Esophagus muscularis mucosa (tissue), 4 donors: ENCODE measurements at regions not wholly inside any gene's neighbourhood (a gene's known extent, or its start where the extent isn't known, plus 50 kb on each side); places are given as distances from the start of the nearest gene placed in this dataset.

Experiments used
- DNase-seq: peaks from one replicate; pipeline ENCODE4 v3.0.0-alpha.2; 2017; ENCODE audit errors: extremely low spot score
- H3K27ac ChIP-seq, 4 donors: fragments of 200-600 bp; sonication (generic); replicated peaks in 1 of 4; 1 replicate in 3 of 4; 2 replicates in 1 of 4; pipeline ENCODE4 v1.5.1; 2016 to 2019; ENCODE audit warnings: mild to moderate bottlenecking in 1 of 4
- H3K27me3 ChIP-seq, 4 donors: fragments of 200-600 bp; sonication (generic); one replicate each; pipeline versions ENCODE4 v1.5.1 to v1.6.0; 2016 to 2019
- H3K36me3 ChIP-seq, 4 donors: fragments of 200-600 bp; sonication (generic); one replicate each; pipeline ENCODE4 v1.5.1; 2016 to 2019
- H3K4me1 ChIP-seq, 4 donors: fragments of 200-600 bp; sonication (generic); one replicate each; pipeline ENCODE4 v1.5.1; 2016 to 2019
- H3K4me3 ChIP-seq, 4 donors: fragments of 200-600 bp; sonication (generic); 1 replicate in 2 of 4; 2 replicates in 2 of 4; pipeline ENCODE4 v1.5.1; 2016 to 2019; ENCODE audit warnings: mild to moderate bottlenecking in 4 of 4, moderate library complexity in 1 of 4
- H3K9me3 ChIP-seq, 4 donors: fragments of 200-600 bp; sonication (generic); 1 replicate in 3 of 4; 2 replicates in 1 of 4; pipeline ENCODE4 v1.5.1; 2016 to 2019
- EP300 ChIP-seq: sonication (generic); formaldehyde crosslinking; IDR thresholded peaks from one replicate; pipeline ENCODE4 v1.6.1; 2017; ENCODE audit warnings: antibody characterized with exemption
- POLR2A ChIP-seq: fragments of 450-650 bp; IDR thresholded peaks from one replicate; pipeline ENCODE4 v1.6.1; 2017; ENCODE audit warnings: antibody characterized with exemption, moderate library complexity, mild to moderate bottlenecking, low read depth
- POLR2AphosphoS5 ChIP-seq, 2 donors: sonication (generic); formaldehyde crosslinking; IDR thresholded peaks; one replicate each; pipeline ENCODE4 v1.6.1; 2017; ENCODE audit warnings: antibody characterized with exemption in 2 of 2
- WGBS: methylation state at CpG from one replicate; pipeline ENCODE4 v1.1.5; 2018; 5-methylcytosine and 5-hydroxymethylcytosine counted together
- intact Hi-C: fragments of 100-400 bp; cut with DNase I; formaldehyde crosslinking; loops from one replicate; pipeline ENCODE4 v1.15.1; 2023
- TF ChIP-seq, protein P1 (sequence below), 3 experiments: fragments of 200-600 bp in 2 of 3; fragments of 450-650 bp in 1 of 3; sonication (generic) in 2 of 3; IDR thresholded peaks; one replicate each; pipeline ENCODE4 v1.5.1; 2017 to 2019; ENCODE audit warnings: antibody characterized with exemption in 3 of 3, mild to moderate bottlenecking in 2 of 3, moderate library complexity in 1 of 3

- Histone ChIP-seq H3K36me3 (no peaks in the 10 kb centered on the region), H3K27me3 (no peaks in the 10 kb centered on the region), H3K4me3 (no peak overlapping the region), H3K9me3 (no peaks in the 10 kb centered on the region), H3K4me1 (peaks cover 10 to 21% (median 12%) of the 10 kb centered on the region in 4 donors), H3K27ac (peak overlapping the region in 2 of 4 donors; percentile 23 to 37)
- intact Hi-C loops, result loop anchor here (5.0 kb wide), 1 partner anchor 48 kb away; no protein-coding TSS in a partner anchor
- TF ChIP-seq POLR2AphosphoS5 (IDR thresholded peaks at IDR 0.05) (no peak), POLR2A (no peak), EP300 (no peak)
- TF ChIP-seq, protein P1, sequence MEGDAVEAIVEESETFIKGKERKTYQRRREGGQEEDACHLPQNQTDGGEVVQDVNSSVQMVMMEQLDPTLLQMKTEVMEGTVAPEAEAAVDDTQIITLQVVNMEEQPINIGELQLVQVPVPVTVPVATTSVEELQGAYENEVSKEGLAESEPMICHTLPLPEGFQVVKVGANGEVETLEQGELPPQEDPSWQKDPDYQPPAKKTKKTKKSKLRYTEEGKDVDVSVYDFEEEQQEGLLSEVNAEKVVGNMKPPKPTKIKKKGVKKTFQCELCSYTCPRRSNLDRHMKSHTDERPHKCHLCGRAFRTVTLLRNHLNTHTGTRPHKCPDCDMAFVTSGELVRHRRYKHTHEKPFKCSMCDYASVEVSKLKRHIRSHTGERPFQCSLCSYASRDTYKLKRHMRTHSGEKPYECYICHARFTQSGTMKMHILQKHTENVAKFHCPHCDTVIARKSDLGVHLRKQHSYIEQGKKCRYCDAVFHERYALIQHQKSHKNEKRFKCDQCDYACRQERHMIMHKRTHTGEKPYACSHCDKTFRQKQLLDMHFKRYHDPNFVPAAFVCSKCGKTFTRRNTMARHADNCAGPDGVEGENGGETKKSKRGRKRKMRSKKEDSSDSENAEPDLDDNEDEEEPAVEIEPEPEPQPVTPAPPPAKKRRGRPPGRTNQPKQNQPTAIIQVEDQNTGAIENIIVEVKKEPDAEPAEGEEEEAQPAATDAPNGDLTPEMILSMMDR (IDR thresholded peaks at IDR 0.05), result no peak
- no peak for DNase-seq
- 70% methylated on average over 12 of the region's 12 CpGs for WGBS
Observed at GRCh38 chr2:217075268-217076057, 215.6 kb upstream of the TNP1 start.

DNA sequence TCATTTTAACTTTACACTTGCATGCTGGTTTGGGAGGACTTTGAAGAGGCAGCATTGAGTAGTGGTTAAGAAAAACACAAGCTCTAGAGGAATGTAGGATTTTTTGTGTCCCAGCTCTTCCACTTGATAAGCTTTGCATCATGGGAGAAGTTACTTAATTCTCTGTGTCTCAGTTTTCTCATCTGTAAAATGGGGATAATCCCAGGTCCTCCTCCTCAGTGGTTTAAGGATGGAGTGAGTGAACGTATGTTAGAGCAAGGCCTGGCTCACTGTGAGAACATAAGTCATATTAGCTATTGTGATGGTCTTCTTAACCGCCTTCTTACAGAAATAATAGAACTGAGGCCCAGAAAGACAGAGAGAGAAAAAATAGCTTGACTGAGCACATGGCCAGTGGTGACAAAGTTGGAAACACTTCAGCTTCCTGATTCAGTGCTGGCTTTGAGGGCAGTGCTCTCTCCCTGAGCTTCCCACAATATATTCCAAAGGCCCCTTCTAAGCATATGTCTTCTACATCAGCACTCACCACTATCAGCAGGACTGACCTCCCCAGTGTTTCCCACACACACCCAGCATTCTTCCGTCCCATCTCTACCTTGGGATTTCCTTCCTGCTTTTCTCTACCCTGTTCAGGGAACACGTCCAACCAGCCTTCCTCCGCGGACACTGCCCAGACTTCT, 214.9 kb upstream of the TNP1 start:
- no peaks in the 10 kb centered on the region for H3K36me3 ChIP-seq
- H3K4me3 ChIP-seq, result no peak overlapping the region
- H3K27ac ChIP-seq, result peak overlapping the region in 2 of 4 donors; percentile 23 to 37
- no peaks in the 10 kb centered on the region for H3K27me3 ChIP-seq
- H3K9me3 ChIP-seq, result no peaks in the 10 kb centered on the region
- DNase-seq, result no peak
- 79% methylated on average over 6 of the region's 6 CpGs for WGBS
- intact Hi-C loops, result loop anchor here (5.0 kb wide), 1 partner anchor 47 kb away; no protein-coding TSS in a partner anchor
- H3K4me1 ChIP-seq, result peaks cover 10 to 21% (median 12%) of the 10 kb centered on the region in 4 donors
- no peak for TF ChIP-seq EP300
- TF ChIP-seq, protein P1 (IDR thresholded peaks at IDR 0.05), result no peak
- TF ChIP-seq POLR2A, result no peak
- no peak for TF ChIP-seq POLR2AphosphoS5 (IDR thresholded peaks at IDR 0.05)

DNA sequence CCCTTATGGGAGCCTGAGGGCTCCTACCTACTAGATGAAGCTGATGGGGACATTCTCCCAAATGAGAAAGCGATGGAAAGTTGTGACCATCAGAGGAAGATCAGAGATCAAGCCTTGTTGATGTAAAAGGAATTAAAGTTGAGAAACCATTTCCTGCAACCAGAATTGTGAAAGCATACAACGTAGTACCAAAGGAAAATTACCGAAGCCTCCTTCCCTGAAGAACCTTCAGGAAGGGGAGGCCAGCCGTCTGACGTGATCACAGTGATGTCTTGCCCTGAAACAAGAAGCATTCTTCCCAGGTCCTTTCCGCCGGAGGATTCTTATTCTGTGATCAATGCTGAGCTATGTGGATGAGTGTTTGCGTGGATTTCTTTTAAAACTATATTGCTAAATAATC, 211.6 kb upstream of the TNP1 start:
- no peaks in the 10 kb centered on the region for H3K27me3 ChIP-seq
- no peaks in the 10 kb centered on the region for H3K36me3 ChIP-seq
- intact Hi-C loops, result no loop called here
- no peaks in the 10 kb centered on the region for H3K9me3 ChIP-seq
- no peak overlapping the region for H3K4me3 ChIP-seq
- WGBS, result 86% methylated on average over 8 of the region's 8 CpGs
- H3K27ac ChIP-seq, result no peak overlapping the region
- H3K4me1 ChIP-seq, result peaks cover 9 to 16% (median 10%) of the 10 kb centered on the region in 4 donors
- TF ChIP-seq EP300 (no peak), POLR2A (no peak), POLR2AphosphoS5 (IDR thresholded peaks at IDR 0.05) (no peak)
- TF ChIP-seq, protein P1 (IDR thresholded peaks at IDR 0.05), result no peak
- DNase-seq, result no peak

GRCh38 chr2:217070611-217071010, 210.7 kb upstream of the TNP1 start:
- H3K9me3 ChIP-seq, result no peaks in the 10 kb centered on the region
- peaks cover 9 to 18% (median 10%) of the 10 kb centered on the region in 4 donors for H3K4me1 ChIP-seq
- TF ChIP-seq POLR2AphosphoS5 (IDR thresholded peaks at IDR 0.05) (no peak), EP300 (no peak), POLR2A (no peak)
- TF ChIP-seq, protein P1 (IDR thresholded peaks at IDR 0.05), result no peak
- intact Hi-C loops, result no loop called here
- H3K4me3 ChIP-seq, result no peak overlapping the region
- no peaks in the 10 kb centered on the region for H3K27me3 ChIP-seq
- DNase-seq, result no peak
- H3K36me3 ChIP-seq, result no peaks in the 10 kb centered on the region
- H3K27ac ChIP-seq, result no peak overlapping the region
- 95% methylated on average over 1 of the region's 1 CpG for WGBS
